Neural progenitor cell (in vitro differentiated cells): ENCODE measurements at regions not wholly inside any gene's neighbourhood (a gene's known extent, or its start where the extent isn't known, plus 50 kb on each side); places are given as distances from the start of the nearest gene placed in this dataset.

Experiments
- DNase-seq: peaks from one replicate; pipeline ENCODE4 v3.0.0-alpha.2; 2016; ENCODE audit warnings: low spot score
- H2AFZ ChIP-seq: fragments of 200-600 bp; sonication (generic); replicated peaks from 2 replicates; pipeline ENCODE4 v1.6.1; 2016; ENCODE audit warnings: antibody characterized with exemption
- H3F3A ChIP-seq: fragments of 200-600 bp; sonication (generic); 2 replicates; pipeline ENCODE4 v1.6.1; 2016; ENCODE audit warnings: antibody characterized with exemption, low read depth
- H3K27ac ChIP-seq: fragments of 200-600 bp; sonication (generic); 2 replicates; pipeline ENCODE4 v1.5.1; 2016; ENCODE audit warnings: mild to moderate bottlenecking
- H3K27me3 ChIP-seq: fragments of 200-600 bp; sonication (generic); 2 replicates; pipeline ENCODE4 v1.6.1; 2016; ENCODE audit warnings: mild to moderate bottlenecking, moderate library complexity
- H3K36me3 ChIP-seq: fragments of 200-600 bp; sonication (generic); 2 replicates; pipeline ENCODE4 v1.5.1; 2016
- H3K4me1 ChIP-seq: fragments of 200-600 bp; sonication (generic); 2 replicates; pipeline ENCODE4 v1.6.1; 2016; ENCODE audit warnings: mixed run types
- H3K4me2 ChIP-seq: fragments of 200-600 bp; sonication (generic); 2 replicates; pipeline ENCODE4 v1.6.1; 2016
- H3K4me3 ChIP-seq: fragments of 200-600 bp; sonication (generic); 2 replicates; pipeline ENCODE4 v1.5.1; 2016
- H3K79me2 ChIP-seq: fragments of 200-600 bp; sonication (generic); 2 replicates; pipeline ENCODE4 v1.6.1; 2016; ENCODE audit warnings: low read depth
- H3K9ac ChIP-seq: fragments of 200-600 bp; sonication (generic); 2 replicates; pipeline ENCODE4 v1.6.1; 2016
- H3K9me3 ChIP-seq: fragments of 200-600 bp; sonication (generic); 2 replicates; pipeline ENCODE4 v1.5.1; 2016; ENCODE audit warnings: low read depth
- H4K20me1 ChIP-seq: fragments of 200-600 bp; sonication (generic); 2 replicates; pipeline ENCODE4 v1.6.1; 2016; ENCODE audit warnings: low read depth
- H3K27ac Mint-ChIP-seq: 3 replicates; pipeline ENCODE4 v1.8.0; 2021; ENCODE audit warnings: mixed read lengths
- H3K27me3 Mint-ChIP-seq: 2 replicates; pipeline ENCODE4 v1.8.0; 2022; ENCODE audit warnings: low read depth, mild to moderate bottlenecking, inconsistent platforms, moderate library complexity, mixed read lengths; ENCODE audit not compliant: insufficient read depth
- H3K36me3 Mint-ChIP-seq: 3 replicates; pipeline ENCODE4 v1.8.0; 2021; ENCODE audit warnings: mixed read lengths
- H3K4me1 Mint-ChIP-seq: 3 replicates; pipeline ENCODE4 v1.8.0; 2021; ENCODE audit warnings: mixed read lengths
- H3K4me3 Mint-ChIP-seq: 3 replicates; pipeline ENCODE4 v1.8.0; 2021; ENCODE audit warnings: mild to moderate bottlenecking, moderate library complexity, mixed read lengths
- H3K9me3 Mint-ChIP-seq: 3 replicates; pipeline ENCODE4 v1.8.0; 2020; ENCODE audit warnings: mixed read lengths
- EZH2 ChIP-seq: fragments of 200-600 bp; sonication (generic); IDR thresholded peaks from 2 replicates; pipeline ENCODE4 v1.6.1; 2017; ENCODE audit warnings: antibody characterized with exemption, mild to moderate bottlenecking, moderate library complexity
- EZH2phosphoT487 ChIP-seq: fragments of 200-600 bp; sonication (generic); IDR thresholded peaks from 2 replicates; pipeline ENCODE4 v1.6.1; 2017; ENCODE audit warnings: antibody characterized with exemption
- TF ChIP-seq, protein P1 (sequence below): fragments of 200-600 bp; sonication (generic); IDR thresholded peaks from 2 replicates; pipeline ENCODE4 v1.5.1; 2017; ENCODE audit warnings: antibody characterized with exemption, mild to moderate bottlenecking

DNA sequence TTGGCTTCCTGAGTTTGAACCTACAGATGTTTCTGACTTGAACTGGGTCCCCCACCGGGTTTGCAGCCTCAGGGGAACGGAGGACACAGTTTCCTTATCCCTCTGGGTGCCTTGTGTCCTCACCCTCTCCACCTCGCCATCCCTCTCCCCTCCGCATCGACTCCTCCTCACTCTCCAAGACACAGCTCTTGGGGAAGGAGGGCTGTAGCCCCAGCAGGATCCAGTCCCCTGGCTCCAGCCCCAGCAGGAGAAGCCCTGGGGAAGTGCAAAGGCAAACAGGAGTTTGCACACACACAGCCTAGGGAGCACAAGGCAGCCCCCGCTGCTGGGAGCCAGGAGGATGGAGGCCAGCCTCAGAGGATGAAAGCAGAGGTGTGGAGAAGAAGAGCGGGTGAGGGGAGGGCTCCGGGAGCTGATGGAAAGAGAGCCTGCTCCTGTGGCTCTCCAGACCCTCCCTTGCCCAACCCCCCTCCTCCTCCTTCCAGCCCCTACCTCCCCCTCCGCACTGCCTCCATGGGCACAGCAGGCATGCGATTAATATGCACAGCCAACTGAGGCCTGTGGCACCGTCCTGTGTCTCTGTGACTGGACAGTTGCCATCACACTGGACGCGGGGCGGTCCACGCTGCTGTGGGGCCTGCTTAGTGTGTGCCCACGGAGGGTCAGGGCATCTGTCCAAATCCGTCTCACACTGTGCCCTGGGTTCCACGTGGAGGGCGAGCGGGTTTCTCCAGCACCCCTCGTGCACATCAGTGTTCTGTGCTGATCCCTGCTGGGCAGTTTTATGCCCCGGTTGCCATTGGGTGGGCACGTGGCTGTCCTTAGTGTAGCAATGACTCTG, 193.7 kb upstream of the DIO3 start:
- TF ChIP-seq EZH2: no peak
- TF ChIP-seq, protein P1, sequence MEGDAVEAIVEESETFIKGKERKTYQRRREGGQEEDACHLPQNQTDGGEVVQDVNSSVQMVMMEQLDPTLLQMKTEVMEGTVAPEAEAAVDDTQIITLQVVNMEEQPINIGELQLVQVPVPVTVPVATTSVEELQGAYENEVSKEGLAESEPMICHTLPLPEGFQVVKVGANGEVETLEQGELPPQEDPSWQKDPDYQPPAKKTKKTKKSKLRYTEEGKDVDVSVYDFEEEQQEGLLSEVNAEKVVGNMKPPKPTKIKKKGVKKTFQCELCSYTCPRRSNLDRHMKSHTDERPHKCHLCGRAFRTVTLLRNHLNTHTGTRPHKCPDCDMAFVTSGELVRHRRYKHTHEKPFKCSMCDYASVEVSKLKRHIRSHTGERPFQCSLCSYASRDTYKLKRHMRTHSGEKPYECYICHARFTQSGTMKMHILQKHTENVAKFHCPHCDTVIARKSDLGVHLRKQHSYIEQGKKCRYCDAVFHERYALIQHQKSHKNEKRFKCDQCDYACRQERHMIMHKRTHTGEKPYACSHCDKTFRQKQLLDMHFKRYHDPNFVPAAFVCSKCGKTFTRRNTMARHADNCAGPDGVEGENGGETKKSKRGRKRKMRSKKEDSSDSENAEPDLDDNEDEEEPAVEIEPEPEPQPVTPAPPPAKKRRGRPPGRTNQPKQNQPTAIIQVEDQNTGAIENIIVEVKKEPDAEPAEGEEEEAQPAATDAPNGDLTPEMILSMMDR: no peak
- no peak for TF ChIP-seq EZH2phosphoT487
- Histone ChIP-seq H3K9me3 (no peaks in the 10 kb centered on the region), H3K9ac (no peak overlapping the region), H3K4me1 (peaks cover 40% of the 10 kb centered on the region), H3K27ac (no peak overlapping the region), H3K4me3 (no peak overlapping the region), H4K20me1 (peaks cover 12% of the 10 kb centered on the region), H3K79me2 (no peaks in the 10 kb centered on the region), H2AFZ (no peak overlapping the region), H3F3A (peaks cover 19% of the 10 kb centered on the region), H3K27me3 (peaks cover 4% of the 10 kb centered on the region), H3K4me2 (peak overlapping the region; percentile 57), H3K36me3 (no peaks in the 10 kb centered on the region)
- Mint-ChIP-seq H3K27me3 (peaks cover 19% of the 10 kb centered on the region), H3K36me3 (no peaks in the 10 kb centered on the region), H3K9me3 (peaks cover 5% of the 10 kb centered on the region), H3K27ac (peak overlapping the region; percentile 46), H3K4me3 (peak overlapping the region; percentile 42), H3K4me1 (peaks cover 53% of the 10 kb centered on the region)
- DNase-seq: no peak

DNA sequence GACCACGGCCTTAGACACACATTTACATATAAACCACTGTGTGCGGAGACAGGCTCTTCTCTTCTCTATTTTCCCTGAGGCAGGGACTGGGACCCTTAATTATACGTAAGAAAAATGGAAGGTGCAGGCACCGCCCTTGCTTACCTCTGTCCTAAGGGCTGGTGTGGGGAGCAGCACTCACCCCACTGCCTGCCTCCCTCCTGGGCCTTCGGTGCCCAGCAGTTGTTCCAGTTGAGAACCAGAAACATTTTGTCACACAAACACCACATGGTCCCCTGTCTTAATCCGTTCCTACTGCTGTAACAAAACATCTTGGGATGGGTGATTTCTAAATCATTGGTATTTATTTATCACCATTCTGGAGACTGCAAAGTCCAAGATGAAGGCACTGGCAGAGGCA, 192.7 kb upstream of the DIO3 start:
- H3K4me3 ChIP-seq: no peak overlapping the region
- H3K27ac ChIP-seq: no peak overlapping the region
- H3K27me3 ChIP-seq: peaks cover 4% of the 10 kb centered on the region
- peaks cover 12% of the 10 kb centered on the region for H4K20me1 ChIP-seq
- no peak overlapping the region for H3K9ac ChIP-seq
- Mint-ChIP-seq H3K36me3 (no peaks in the 10 kb centered on the region), H3K9me3 (no peaks in the 10 kb centered on the region), H3K4me3 (no peak overlapping the region), H3K27ac (no peak overlapping the region), H3K27me3 (peaks cover 15% of the 10 kb centered on the region), H3K4me1 (peaks cover 51% of the 10 kb centered on the region)
- H3K36me3 ChIP-seq: no peaks in the 10 kb centered on the region
- H3F3A ChIP-seq: peaks cover 19% of the 10 kb centered on the region
- H2AFZ ChIP-seq: no peak overlapping the region
- H3K4me2 ChIP-seq: no peak overlapping the region
- H3K79me2 ChIP-seq: no peaks in the 10 kb centered on the region
- peaks cover 47% of the 10 kb centered on the region for H3K4me1 ChIP-seq
- no peaks in the 10 kb centered on the region for H3K9me3 ChIP-seq
- no peak for DNase-seq
- TF ChIP-seq EZH2: no peak
- no peak for TF ChIP-seq EZH2phosphoT487
- TF ChIP-seq, protein P1: no peak

DNA sequence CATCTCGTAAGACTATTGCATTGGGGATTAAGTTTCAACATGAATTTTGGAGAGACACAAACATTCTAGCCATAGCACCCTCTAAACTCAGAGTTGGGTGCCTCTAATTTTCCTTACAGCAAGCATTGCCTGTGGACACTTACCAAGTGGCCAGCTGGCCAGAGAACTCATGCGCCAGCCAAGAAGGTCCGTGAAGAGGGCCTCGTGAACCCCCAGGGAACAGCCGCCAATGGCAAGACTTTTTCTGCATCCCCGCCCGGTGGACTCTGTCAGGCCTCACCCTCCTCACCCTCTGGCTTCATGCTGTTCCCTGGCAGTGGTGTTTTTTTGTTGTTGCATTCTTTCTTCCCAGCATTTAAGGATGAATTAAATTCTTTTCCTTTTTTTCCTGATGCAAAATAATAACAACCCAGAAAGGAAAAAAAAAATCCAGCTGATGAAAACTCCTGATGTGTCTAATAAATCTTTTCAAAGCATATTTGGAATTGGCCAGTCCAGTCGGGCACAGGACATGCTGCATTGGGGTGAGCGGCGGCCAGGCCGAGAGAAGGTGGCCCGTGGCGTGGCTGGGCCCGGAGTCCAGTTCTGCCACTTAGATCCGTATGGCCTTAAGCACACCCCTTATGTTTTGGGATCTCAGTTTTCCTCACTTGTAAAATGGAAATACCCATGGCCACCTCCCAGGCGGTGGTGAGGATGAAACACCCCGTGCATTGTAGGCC, 191.9 kb upstream of the DIO3 start:
- Mint-ChIP-seq H3K4me3 (no peak overlapping the region), H3K4me1 (peaks cover 44% of the 10 kb centered on the region), H3K27me3 (peaks cover 12% of the 10 kb centered on the region), H3K27ac (no peak overlapping the region), H3K9me3 (no peaks in the 10 kb centered on the region), H3K36me3 (no peaks in the 10 kb centered on the region)
- Histone ChIP-seq H3K36me3 (no peaks in the 10 kb centered on the region), H3K9me3 (no peaks in the 10 kb centered on the region), H4K20me1 (peaks cover 12% of the 10 kb centered on the region), H3K4me1 (peaks cover 41% of the 10 kb centered on the region), H3K9ac (no peak overlapping the region), H3K27ac (no peak overlapping the region), H3F3A (peaks cover 17% of the 10 kb centered on the region), H3K4me2 (no peak overlapping the region), H2AFZ (no peak overlapping the region), H3K27me3 (peaks cover 4% of the 10 kb centered on the region), H3K79me2 (no peaks in the 10 kb centered on the region), H3K4me3 (no peak overlapping the region)
- no peak for DNase-seq
- TF ChIP-seq, protein P1: no peak
- TF ChIP-seq EZH2phosphoT487: no peak
- no peak for TF ChIP-seq EZH2
